ENCODE measurements at regions not wholly inside any gene's neighbourhood (a gene's known extent, or its start where the extent isn't known, plus 50 kb on each side); places are given as distances from the start of the nearest gene placed in this dataset.

DNA sequence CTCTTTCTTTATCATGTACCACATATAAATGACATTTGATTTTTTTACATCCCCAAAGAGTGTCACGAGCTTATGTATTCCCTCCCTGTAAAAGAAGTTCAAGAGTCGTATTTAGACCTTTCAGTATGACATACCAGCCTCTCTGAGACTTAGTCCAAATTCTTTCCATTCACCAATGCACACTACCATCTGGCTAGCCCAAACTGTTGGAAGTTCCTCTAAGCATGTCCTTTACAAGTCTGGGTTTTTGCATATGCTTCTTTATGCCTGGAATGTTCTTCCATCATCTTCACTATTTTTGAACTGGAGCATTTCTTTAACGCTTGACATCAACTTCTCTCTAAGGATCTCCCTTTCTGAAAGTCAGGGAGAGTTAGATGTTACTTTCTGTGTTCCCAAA, 68.5 kb upstream of the RGS6 start:
- H3K9me3 Mint-ChIP-seq: peaks cover 3 to 7% of the 10 kb centered on the region in 2 donors
- H3K36me3 Mint-ChIP-seq: no peaks in the 10 kb centered on the region
- H3K4me3 Mint-ChIP-seq: no peak overlapping the region
- H3K4me1 Mint-ChIP-seq: peaks cover 0 to 2% of the 10 kb centered on the region in 2 donors
- DNase-seq (no peak), ATAC-seq (replicated peaks) (no peak)
- no peak overlapping the region for H3K27ac Mint-ChIP-seq
- H3K27me3 Mint-ChIP-seq: peaks cover 11 to 26% of the 10 kb centered on the region in 2 donors

Measured in stimulated activated naive B cell treated with anti-CD40 and anti-IgM and Interleukin-4, amounts not matched to agents 10 μg/mL and 1 μg/mL and 100 μg/mL, for 72 hours (primary cell).